Spleen (tissue), 7 donors: ENCODE measurements at regions not wholly inside any gene's neighbourhood (a gene's known extent, or its start where the extent isn't known, plus 50 kb on each side); places are given as distances from the start of the nearest gene placed in this dataset.

Experiments used
- CTCF ChIP-seq, 11 experiments: fragments of 200-600 bp in 7 of 11; fragments of 450-650 bp in 4 of 11; sonication (generic) in 4 of 11; IDR thresholded peaks in 8 of 11; conservative IDR thresholded peaks in 3 of 11; 1 replicate in 7 of 11; 2 replicates in 4 of 11; pipeline versions ENCODE4 v1.4.0 to v1.8.0; 2016 to 2021; ENCODE audit warnings: antibody characterized with exemption in 11 of 11, inconsistent platforms in 4 of 11, mild to moderate bottlenecking in 1 of 11
- POLR2A ChIP-seq, 3 donors: fragments of 450-650 bp; IDR thresholded peaks; one replicate each; pipeline ENCODE4 v1.5.1; 2017; ENCODE audit warnings: antibody characterized with exemption in 3 of 3, mild to moderate bottlenecking in 1 of 3
- donor health status: DM: no; HTN: no; CAD: no; lungs with moderate emphysema.
- donor health status: DM: no; HTN: no; CAD: no.
- donor health status: DM: no; HTN: no; CAD: no.

GRCh38 chr2:56014046-56014730 lies 90.6 kb upstream of the EFEMP1 start:
- TF ChIP-seq CTCF (IDR thresholded peaks at IDR 0.05 in 8 of 11, conservative IDR thresholded peaks at IDR 0.05 in 3 of 11) (no peak), POLR2A (IDR thresholded peaks at IDR 0.05) (no peak)
